NB4 (cell line): ENCODE measurements at regions not wholly inside any gene's neighbourhood (a gene's known extent, or its start where the extent isn't known, plus 50 kb on each side); places are given as distances from the start of the nearest gene placed in this dataset.

Experiments used
- CTCF ChIP-seq: IDR thresholded peaks from one replicate; pipeline ENCODE4 v1.5.1; 2012; ENCODE audit warnings: low read depth, low read length
- MAX ChIP-seq: IDR thresholded peaks from 2 replicates; pipeline ENCODE4 v1.6.1; 2011; ENCODE audit warnings: low read depth, low read length
- MYC ChIP-seq: IDR thresholded peaks from 2 replicates; pipeline ENCODE4 v1.6.1; 2011; ENCODE audit warnings: low read depth, low read length
- POLR2A ChIP-seq: IDR thresholded peaks from 2 replicates; pipeline ENCODE4 v1.6.1; 2011; ENCODE audit warnings: mild to moderate bottlenecking; ENCODE audit not compliant: insufficient read length; ENCODE audit errors: extremely low read depth

- TF ChIP-seq CTCF, result no peak
- no peak for TF ChIP-seq MAX
- TF ChIP-seq POLR2A, result no peak
- TF ChIP-seq MYC, result no peak
These were observed 526.7 kb upstream of the FRG1 start for GRCh38 chr4:189414021-189414420.
